ENCODE measurements at regions not wholly inside any gene's neighbourhood (a gene's known extent, or its start where the extent isn't known, plus 50 kb on each side); places are given as distances from the start of the nearest gene placed in this dataset.

- TF ChIP-seq, protein P1, sequence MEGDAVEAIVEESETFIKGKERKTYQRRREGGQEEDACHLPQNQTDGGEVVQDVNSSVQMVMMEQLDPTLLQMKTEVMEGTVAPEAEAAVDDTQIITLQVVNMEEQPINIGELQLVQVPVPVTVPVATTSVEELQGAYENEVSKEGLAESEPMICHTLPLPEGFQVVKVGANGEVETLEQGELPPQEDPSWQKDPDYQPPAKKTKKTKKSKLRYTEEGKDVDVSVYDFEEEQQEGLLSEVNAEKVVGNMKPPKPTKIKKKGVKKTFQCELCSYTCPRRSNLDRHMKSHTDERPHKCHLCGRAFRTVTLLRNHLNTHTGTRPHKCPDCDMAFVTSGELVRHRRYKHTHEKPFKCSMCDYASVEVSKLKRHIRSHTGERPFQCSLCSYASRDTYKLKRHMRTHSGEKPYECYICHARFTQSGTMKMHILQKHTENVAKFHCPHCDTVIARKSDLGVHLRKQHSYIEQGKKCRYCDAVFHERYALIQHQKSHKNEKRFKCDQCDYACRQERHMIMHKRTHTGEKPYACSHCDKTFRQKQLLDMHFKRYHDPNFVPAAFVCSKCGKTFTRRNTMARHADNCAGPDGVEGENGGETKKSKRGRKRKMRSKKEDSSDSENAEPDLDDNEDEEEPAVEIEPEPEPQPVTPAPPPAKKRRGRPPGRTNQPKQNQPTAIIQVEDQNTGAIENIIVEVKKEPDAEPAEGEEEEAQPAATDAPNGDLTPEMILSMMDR (IDR thresholded peaks at IDR 0.05): no peak
- no peak for TF ChIP-seq EZH2 (IDR thresholded peaks at IDR 0.05; ENCODE audit: borderline replicate concordance, insufficient read depth, low read depth, low read length, poor library complexity, severe bottlenecking)
Measured at GRCh38 chr2:145739681-145740080, 1219.8 kb upstream of the ZEB2 start.
